DOHH2 (cell line): ENCODE measurements at regions not wholly inside any gene's neighbourhood (a gene's known extent, or its start where the extent isn't known, plus 50 kb on each side); places are given as distances from the start of the nearest gene placed in this dataset.
"Not testable (repeated sequence)": the region's sequence is repeated elsewhere in the genome, so short reads cannot be mapped to it uniquely, and the experiment has no call there.

Experiments
- H3F3A ChIP-seq: fragments of 200-600 bp; sonication (generic), shearing (Covaris generic); 2 replicates; pipeline ENCODE4 v1.6.0; 2016; ENCODE audit warnings: antibody characterized with exemption, mild to moderate bottlenecking; ENCODE audit not compliant: control insufficient read depth, insufficient read depth
- H3K27ac ChIP-seq: fragments of 200-600 bp; sonication (generic); 2 replicates; pipeline ENCODE4 v1.5.1; 2014; ENCODE audit warnings: low read depth, mild to moderate bottlenecking, low read length, moderate library complexity
- H3K27me3 ChIP-seq: fragments of 200-600 bp; sonication (generic); 2 replicates; pipeline ENCODE4 v1.6.1; 2014; ENCODE audit warnings: mild to moderate bottlenecking, low read length, mixed read lengths; ENCODE audit not compliant: control insufficient read depth
- H3K36me3 ChIP-seq: fragments of 200-600 bp; sonication (generic); 2 replicates; pipeline ENCODE4 v1.6.1; 2014; ENCODE audit warnings: mild to moderate bottlenecking, low read length, moderate library complexity, mixed read lengths; ENCODE audit not compliant: control insufficient read depth
- H3K4me1 ChIP-seq: fragments of 200-600 bp; sonication (generic); 2 replicates; pipeline ENCODE4 v1.6.1; 2014; ENCODE audit warnings: mild to moderate bottlenecking, low read length, mixed read lengths; ENCODE audit not compliant: control insufficient read depth
- H3K4me2 ChIP-seq: fragments of 200-600 bp; sonication (generic); 2 replicates; pipeline ENCODE4 v1.6.0; 2014; ENCODE audit warnings: mild to moderate bottlenecking, low read length, moderate library complexity
- H3K4me3 ChIP-seq: fragments of 200-600 bp; sonication (generic); 2 replicates; pipeline ENCODE4 v1.5.1; 2014; ENCODE audit warnings: mild to moderate bottlenecking, low read length, mixed read lengths
- H3K79me2 ChIP-seq: fragments of 200-600 bp; sonication (generic); 2 replicates; pipeline ENCODE4 v1.6.1; 2014; ENCODE audit warnings: mild to moderate bottlenecking, low read length, mixed read lengths; ENCODE audit not compliant: control insufficient read depth
- H3K9me2 ChIP-seq: fragments of 200-600 bp; sonication (generic); replicated peaks from 2 replicates; pipeline ENCODE4 v1.6.1; 2014; ENCODE audit warnings: mild to moderate bottlenecking, low read length, mixed read lengths; ENCODE audit not compliant: control insufficient read depth
- H3K9me3 ChIP-seq: fragments of 200-600 bp; sonication (generic); 2 replicates; pipeline ENCODE4 v1.6.1; 2014; ENCODE audit warnings: antibody characterized with exemption, low read length, mixed read lengths; ENCODE audit not compliant: control insufficient read depth, insufficient read depth
- H4K20me1 ChIP-seq: fragments of 200-600 bp; sonication (generic); 2 replicates; pipeline ENCODE4 v1.6.0; 2014; ENCODE audit warnings: low read depth, mild to moderate bottlenecking, antibody characterized with exemption, low read length, moderate library complexity; ENCODE audit not compliant: control insufficient read depth, insufficient read depth
- EZH2phosphoT487 ChIP-seq: fragments of 200-600 bp; sonication (generic); IDR thresholded peaks from 2 replicates; pipeline ENCODE4 v1.6.1; 2017; ENCODE audit warnings: borderline replicate concordance, mild to moderate bottlenecking, antibody characterized with exemption, low read length, moderate library complexity, mixed read lengths
- TF ChIP-seq, protein P1 (sequence below): fragments of 200-600 bp; sonication (generic); IDR thresholded peaks from one replicate; pipeline ENCODE4 v1.5.1; 2014; ENCODE audit warnings: antibody characterized with exemption, mild to moderate bottlenecking, low read depth, low read length; ENCODE audit not compliant: poor library complexity, severe bottlenecking

DNA sequence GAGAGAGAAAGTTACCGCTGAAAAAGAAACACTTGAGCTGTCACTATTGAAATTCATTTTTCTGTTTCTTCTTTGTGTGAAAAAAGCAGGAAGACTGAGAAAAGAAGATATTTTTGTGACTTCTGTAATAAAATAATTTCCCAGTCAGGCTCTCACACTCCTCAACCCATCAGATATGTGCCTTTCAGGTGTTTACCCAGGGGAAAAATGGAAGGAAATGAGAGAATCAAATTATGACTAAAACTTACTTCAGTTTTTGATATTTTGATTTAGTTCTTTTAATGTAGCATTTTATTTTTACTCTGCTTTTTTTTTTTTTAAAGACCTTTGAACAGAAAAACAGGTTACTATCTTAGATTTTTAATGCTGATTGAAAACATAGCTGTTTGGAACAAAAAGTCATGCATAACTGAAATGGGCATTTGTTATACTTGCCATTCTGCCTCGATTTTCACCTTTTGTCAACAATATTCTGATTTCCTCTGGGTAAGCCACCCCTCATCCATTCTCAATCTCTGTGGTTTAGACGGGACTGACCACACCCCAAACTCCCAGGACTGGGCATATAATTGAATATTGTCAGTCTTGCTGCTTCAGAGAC lies 133.2 kb upstream of the KRR1 start:
- TF ChIP-seq, protein P1, sequence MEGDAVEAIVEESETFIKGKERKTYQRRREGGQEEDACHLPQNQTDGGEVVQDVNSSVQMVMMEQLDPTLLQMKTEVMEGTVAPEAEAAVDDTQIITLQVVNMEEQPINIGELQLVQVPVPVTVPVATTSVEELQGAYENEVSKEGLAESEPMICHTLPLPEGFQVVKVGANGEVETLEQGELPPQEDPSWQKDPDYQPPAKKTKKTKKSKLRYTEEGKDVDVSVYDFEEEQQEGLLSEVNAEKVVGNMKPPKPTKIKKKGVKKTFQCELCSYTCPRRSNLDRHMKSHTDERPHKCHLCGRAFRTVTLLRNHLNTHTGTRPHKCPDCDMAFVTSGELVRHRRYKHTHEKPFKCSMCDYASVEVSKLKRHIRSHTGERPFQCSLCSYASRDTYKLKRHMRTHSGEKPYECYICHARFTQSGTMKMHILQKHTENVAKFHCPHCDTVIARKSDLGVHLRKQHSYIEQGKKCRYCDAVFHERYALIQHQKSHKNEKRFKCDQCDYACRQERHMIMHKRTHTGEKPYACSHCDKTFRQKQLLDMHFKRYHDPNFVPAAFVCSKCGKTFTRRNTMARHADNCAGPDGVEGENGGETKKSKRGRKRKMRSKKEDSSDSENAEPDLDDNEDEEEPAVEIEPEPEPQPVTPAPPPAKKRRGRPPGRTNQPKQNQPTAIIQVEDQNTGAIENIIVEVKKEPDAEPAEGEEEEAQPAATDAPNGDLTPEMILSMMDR = no peak
- no peak for TF ChIP-seq EZH2phosphoT487
- H3F3A ChIP-seq = no peaks in the 10 kb centered on the region
- H3K4me2 ChIP-seq = no peak overlapping the region
- H3K4me3 ChIP-seq = no peak overlapping the region
- H4K20me1 ChIP-seq = no peaks in the 10 kb centered on the region
- H3K27ac ChIP-seq = no peak overlapping the region
- H3K79me2 ChIP-seq = no peaks in the 10 kb centered on the region
- peaks cover 26% of the 10 kb centered on the region for H3K4me1 ChIP-seq
- H3K9me2 ChIP-seq = no peaks in the 10 kb centered on the region
- no peaks in the 10 kb centered on the region for H3K36me3 ChIP-seq
- no peaks in the 10 kb centered on the region for H3K9me3 ChIP-seq
- H3K27me3 ChIP-seq = no peaks in the 10 kb centered on the region

DNA sequence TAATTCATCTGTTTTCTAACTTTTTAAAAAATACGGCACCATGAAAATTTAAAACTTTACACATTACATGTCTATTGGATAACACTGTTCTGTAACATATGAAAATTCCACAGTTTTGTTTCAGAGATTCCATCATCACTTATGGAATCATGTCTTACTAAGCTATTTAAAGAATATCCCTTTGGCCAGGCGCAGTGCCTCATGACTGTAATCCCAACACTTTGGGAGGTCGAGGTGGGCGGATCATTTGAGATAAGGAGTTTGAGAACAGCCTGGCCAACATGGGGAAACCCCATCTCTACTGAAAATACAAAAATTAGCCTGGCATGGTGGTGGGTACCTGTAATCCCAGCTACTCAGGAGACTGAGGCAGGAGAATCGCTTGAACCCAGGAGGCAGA lies 131.7 kb upstream of the KRR1 start:
- not testable (repeated sequence) for H3K9me3 ChIP-seq, H3K36me3 ChIP-seq, H3K27me3 ChIP-seq

DNA sequence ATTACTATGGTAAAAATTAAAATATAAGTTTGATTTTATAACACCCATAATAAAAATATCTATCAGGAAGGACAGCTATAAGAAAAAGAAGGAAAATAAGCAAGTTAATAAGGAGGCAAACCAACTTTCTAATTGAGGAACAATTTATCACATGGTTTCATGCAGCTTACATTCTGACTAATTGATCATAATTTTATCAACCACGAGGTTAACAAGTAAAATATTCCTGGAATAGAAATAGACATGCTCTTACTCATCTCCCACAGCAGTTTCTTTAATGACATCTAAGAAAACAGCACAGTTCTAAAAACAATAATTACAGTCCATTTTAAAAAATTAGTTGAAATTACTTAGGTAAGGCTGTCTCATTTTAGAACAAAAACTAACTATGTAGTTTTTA lies 130.8 kb upstream of the KRR1 start:
- no peaks in the 10 kb centered on the region for H3K27me3 ChIP-seq
- no peaks in the 10 kb centered on the region for H3K9me2 ChIP-seq
- H3K79me2 ChIP-seq = no peaks in the 10 kb centered on the region
- no peaks in the 10 kb centered on the region for H3F3A ChIP-seq
- no peak for TF ChIP-seq EZH2phosphoT487
- TF ChIP-seq, protein P1 = no peak
- no peak overlapping the region for H3K4me3 ChIP-seq
- H3K9me3 ChIP-seq = no peaks in the 10 kb centered on the region
- H3K36me3 ChIP-seq = no peaks in the 10 kb centered on the region
- no peak overlapping the region for H3K27ac ChIP-seq
- no peaks in the 10 kb centered on the region for H4K20me1 ChIP-seq
- H3K4me2 ChIP-seq = no peak overlapping the region
- peaks cover 26% of the 10 kb centered on the region for H3K4me1 ChIP-seq

More for the DNA sequence above, 131.7 kb upstream of the KRR1 start:
- H3K4me1 ChIP-seq = peaks cover 26% of the 10 kb centered on the region
- H3K9me2 ChIP-seq, H3K27ac ChIP-seq, H4K20me1 ChIP-seq, H3K4me2 ChIP-seq, H3K4me3 ChIP-seq, H3K79me2 ChIP-seq, H3F3A ChIP-seq: not testable (repeated sequence)

DNA sequence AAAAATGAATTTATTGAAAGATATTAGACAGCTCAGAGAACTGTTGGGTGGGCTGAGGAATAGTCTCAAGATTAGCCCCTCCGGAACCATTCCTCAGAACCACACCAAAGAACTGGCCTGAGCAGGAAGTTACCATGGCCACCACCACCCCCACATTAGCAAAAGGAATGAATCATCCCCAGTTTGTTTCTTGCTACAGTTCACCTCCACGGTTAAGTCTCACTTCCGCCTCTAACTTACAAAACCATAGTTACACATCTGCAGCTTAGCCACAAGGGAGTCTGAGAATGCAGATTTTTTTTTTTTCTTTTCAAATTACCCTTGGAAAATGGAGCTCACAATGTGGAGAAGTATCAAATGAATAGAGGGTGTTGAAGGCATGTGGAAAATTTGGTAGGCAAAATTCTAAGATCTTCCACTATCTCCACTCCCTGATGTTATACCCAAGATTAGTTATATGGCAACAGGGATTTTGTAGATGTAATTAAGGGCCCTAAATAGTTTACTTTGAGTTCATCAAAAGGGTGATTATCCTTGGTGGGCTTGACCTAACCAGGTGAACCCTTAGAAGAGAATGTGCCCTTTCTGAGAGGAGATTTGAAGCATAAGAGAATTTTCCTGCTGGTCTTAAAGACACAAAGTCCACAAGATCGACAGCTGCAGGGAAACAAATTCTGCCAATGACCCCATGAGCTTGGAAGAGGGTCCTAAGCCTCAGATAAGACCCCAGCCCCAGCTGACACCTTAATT lies 129.8 kb upstream of the KRR1 start:
- peak overlapping the region; percentile 60 for H3K4me2 ChIP-seq
- no peaks in the 10 kb centered on the region for H3K36me3 ChIP-seq
- H3K9me3 ChIP-seq = no peaks in the 10 kb centered on the region
- TF ChIP-seq EZH2phosphoT487 = no peak
- TF ChIP-seq, protein P1 = no peak
- no peaks in the 10 kb centered on the region for H4K20me1 ChIP-seq
- no peaks in the 10 kb centered on the region for H3K27me3 ChIP-seq
- no peaks in the 10 kb centered on the region for H3F3A ChIP-seq
- no peaks in the 10 kb centered on the region for H3K79me2 ChIP-seq
- H3K4me1 ChIP-seq = peaks cover 26% of the 10 kb centered on the region
- no peak overlapping the region for H3K27ac ChIP-seq
- H3K4me3 ChIP-seq = peak overlapping the region; percentile 43
- no peaks in the 10 kb centered on the region for H3K9me2 ChIP-seq
